Breast epithelium (tissue), 3 donors: ENCODE measurements at regions not wholly inside any gene's neighbourhood (a gene's known extent, or its start where the extent isn't known, plus 50 kb on each side); places are given as distances from the start of the nearest gene placed in this dataset.

Source experiments
- CTCF ChIP-seq, 3 donors: fragments of 450-650 bp; IDR thresholded peaks; one replicate each; pipeline ENCODE4 v1.5.1; 2016 to 2017; ENCODE audit warnings: antibody characterized with exemption in 3 of 3, mild to moderate bottlenecking in 3 of 3, moderate library complexity in 3 of 3
- POLR2A ChIP-seq: fragments of 450-650 bp; IDR thresholded peaks from one replicate; pipeline ENCODE4 v1.6.1; 2016; ENCODE audit warnings: antibody characterized with exemption, mild to moderate bottlenecking, moderate library complexity
- POLR2AphosphoS5 ChIP-seq, 3 donors: sonication (generic); formaldehyde crosslinking; IDR thresholded peaks; one replicate each; pipeline ENCODE4 v1.6.1; 2017; ENCODE audit warnings: antibody characterized with exemption in 3 of 3

GRCh38 chr3:109995377-109995776, 658.0 kb upstream of the DPPA4 start:
- TF ChIP-seq POLR2A (no peak), CTCF (IDR thresholded peaks at IDR 0.05) (no peak), POLR2AphosphoS5 (IDR thresholded peaks at IDR 0.05) (no peak)
